ENCODE measurements at regions not wholly inside any gene's neighbourhood (a gene's known extent, or its start where the extent isn't known, plus 50 kb on each side); places are given as distances from the start of the nearest gene placed in this dataset.
"Not testable (repeated sequence)": the region's sequence is repeated elsewhere in the genome, so short reads cannot be mapped to it uniquely, and the experiment has no call there.

DNA sequence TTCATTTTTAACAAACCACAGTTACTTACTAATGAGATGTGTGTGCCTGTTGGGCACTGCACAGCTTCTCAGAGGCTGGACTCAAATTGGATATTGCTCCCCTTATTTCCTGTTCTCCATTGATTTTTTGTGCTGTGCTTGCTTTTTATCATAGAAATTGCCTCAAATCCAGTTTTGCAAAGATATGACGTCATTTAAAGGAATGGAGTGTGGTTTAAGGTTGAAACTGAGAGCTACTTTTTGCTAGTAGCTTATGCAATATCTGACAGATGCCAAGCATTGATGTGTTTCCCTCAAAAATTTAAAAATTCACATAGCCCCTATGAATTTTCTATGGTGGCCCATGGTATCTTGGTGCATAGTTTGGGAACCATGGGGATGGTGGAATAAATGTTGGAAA lies 67.7 kb upstream of the ROPN1 start:
- no peak overlapping the region for H3K4me3 ChIP-seq (ENCODE audit: low read depth, low read length)
- no peak for DNase-seq (ENCODE audit: low read depth)
- no peak for TF ChIP-seq CTCF (IDR thresholded peaks at IDR 0.05; ENCODE audit: low read depth, low read length, missing control alignments)

GRCh38 chr3:124063197-124063909 lies 71.4 kb upstream of the ROPN1 start:
- no peak for TF ChIP-seq CTCF (IDR thresholded peaks at IDR 0.05; ENCODE audit: low read depth, low read length, missing control alignments)
- no peak for DNase-seq (ENCODE audit: low read depth)
- no peak overlapping the region for H3K4me3 ChIP-seq (ENCODE audit: low read depth, low read length)

DNA sequence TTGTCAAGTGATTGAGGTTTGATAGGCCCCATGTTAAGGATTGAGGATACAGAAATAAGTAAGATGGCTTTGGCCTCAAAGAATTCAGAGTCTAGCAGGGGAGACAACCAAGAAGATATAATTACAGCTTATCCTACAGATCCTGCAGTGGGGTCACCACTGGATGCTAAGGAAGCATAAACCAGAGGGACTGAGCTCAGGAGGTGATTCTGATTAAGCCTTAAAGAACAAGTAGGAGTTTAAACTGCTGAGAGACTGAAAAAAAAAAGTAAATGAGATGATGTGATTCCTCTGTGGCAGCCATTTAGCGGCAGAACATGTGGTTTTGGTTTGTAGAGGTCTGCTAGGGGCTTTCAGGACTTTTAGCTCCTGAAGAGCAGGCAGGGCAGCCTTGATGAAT lies 72.1 kb upstream of the ROPN1 start:
- no peak overlapping the region for H3K4me3 ChIP-seq (ENCODE audit: low read depth, low read length)
- no peak for DNase-seq (ENCODE audit: low read depth)
- no peak for TF ChIP-seq CTCF (IDR thresholded peaks at IDR 0.05; ENCODE audit: low read depth, low read length, missing control alignments)

GRCh38 chr3:124066543-124066942 lies 74.6 kb upstream of the ROPN1 start:
- not testable (repeated sequence) for H3K4me3 ChIP-seq (ENCODE audit: low read depth, low read length); DNase-seq (ENCODE audit: low read depth)

- DNase-seq (ENCODE audit: low read depth); H3K4me3 ChIP-seq (ENCODE audit: low read depth, low read length): not testable (repeated sequence)
Measured at GRCh38 chr3:124069706-124070105, 77.8 kb upstream of the ROPN1 start.

GRCh38 chr3:124075090-124075489 lies 83.2 kb upstream of the ROPN1 start:
- not testable (repeated sequence) for DNase-seq (ENCODE audit: low read depth); H3K4me3 ChIP-seq (ENCODE audit: low read depth, low read length)

- TF ChIP-seq CTCF (IDR thresholded peaks at IDR 0.05; ENCODE audit: low read depth, low read length, missing control alignments): no peak
- no peak overlapping the region for H3K4me3 ChIP-seq (ENCODE audit: low read depth, low read length)
- no peak for DNase-seq (ENCODE audit: low read depth)
Measured at GRCh38 chr3:124075753-124076152, 83.8 kb upstream of the ROPN1 start.

DNA sequence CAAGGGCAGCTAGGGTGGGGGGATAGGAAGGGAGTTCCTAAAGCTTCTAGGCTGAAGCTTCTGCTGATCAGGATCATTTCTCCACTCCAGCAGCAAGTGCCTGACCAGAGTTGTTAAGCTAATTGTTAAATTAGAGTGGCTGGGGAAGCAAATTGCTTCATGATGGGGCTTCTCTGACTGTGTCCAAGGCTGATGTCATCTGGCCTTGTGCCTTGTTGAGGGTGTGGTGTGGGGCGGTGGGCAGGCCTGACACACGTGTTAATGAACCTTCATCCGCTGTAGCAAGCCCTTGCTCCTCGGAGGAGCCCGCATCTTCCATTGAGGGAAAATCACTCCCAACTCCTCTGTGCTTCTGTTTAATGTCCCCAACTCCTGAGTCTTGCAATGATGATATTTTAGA lies 84.3 kb upstream of the ROPN1 start:
- no peak for DNase-seq (ENCODE audit: low read depth)
- TF ChIP-seq CTCF (IDR thresholded peaks at IDR 0.05; ENCODE audit: low read depth, low read length, missing control alignments): no peak
- no peak overlapping the region for H3K4me3 ChIP-seq (ENCODE audit: low read depth, low read length)

Data from GM12864 (cell line).